ENCODE measurements at regions not wholly inside any gene's neighbourhood (a gene's known extent, or its start where the extent isn't known, plus 50 kb on each side); places are given as distances from the start of the nearest gene placed in this dataset.

GRCh38 chr2:58354230-58354629 is 113.1 kb upstream of the FANCL start (continued):
- TF ChIP-seq POLR2AphosphoS5 (IDR thresholded peaks at IDR 0.05; ENCODE audit: low read length) (no peak), RCOR1 (conservative IDR thresholded peaks at IDR 0.05; ENCODE audit: low read depth, low read length) (no peak), BACH1 (IDR thresholded peaks at IDR 0.05; ENCODE audit: borderline replicate concordance) (no peak), STAT3 (IDR thresholded peaks at IDR 0.05; ENCODE audit: low read depth, low read length) (no peak)

- BruUV-seq (replicated peaks) = no TSS peak
- H2AFZ ChIP-seq (ENCODE audit: control insufficient read depth, low read depth, low read length) = no peak overlapping the region
- in situ Hi-C loops (cut with MboI) = loop anchor here (5.0 kb wide), 1 partner anchor 443 kb away; no protein-coding TSS in a partner anchor
- H3K9me3 ChIP-seq (replicated peaks; ENCODE audit: control insufficient read depth, insufficient read depth, low read length) = no peaks in the 10 kb centered on the region
- ChIA-PET CTCF (no interaction called here), POLR2A (no interaction called here), RAD21 (ENCODE audit: unreplicated experiment) (no interaction called here), SMC1A (ENCODE audit: uncharacterized antibody, unreplicated experiment) (interaction anchor here (1.1 kb wide), 1 partner anchor 21 kb away, joined by 3 read pairs; no protein-coding TSS in a partner anchor)
- 0% methylated on average over 2 of the region's 2 CpGs for WGBS (ENCODE audit: insufficient coverage, insufficient replicate concordance, low lambda C conversion rate, missing lambda C conversion rate)
- H3K4me2 ChIP-seq (ENCODE audit: control insufficient read depth, insufficient read depth) = peak overlapping the region; percentile 13; the same call in 1 of the 2 replicates
- no peak overlapping the region for H3K27ac ChIP-seq (ENCODE audit: control insufficient read depth, insufficient read depth)
- DNase-seq (ENCODE audit: low read depth, low spot score) = peak; percentile 21
- no peaks in the 10 kb centered on the region for H3K4me1 ChIP-seq (ENCODE audit: control insufficient read depth, insufficient read depth, low read length)
- intact Hi-C loops (cut with micrococcal nuclease; ENCODE audit: unreplicated experiment) = loop anchor here (10.0 kb wide), 1 partner anchor 596 kb away; no protein-coding TSS in a partner anchor
- H4K20me1 ChIP-seq (ENCODE audit: control insufficient read depth, insufficient read depth) = no peaks in the 10 kb centered on the region
- H3K9ac ChIP-seq (ENCODE audit: control insufficient read depth, insufficient read depth, low read length) = no peak overlapping the region
- no peak overlapping the region for H3K4me3 ChIP-seq
- peaks cover 0 to 3% of the 10 kb centered on the region in 2 experiments; a peak in 1 of 4 replicates for H3K27me3 ChIP-seq (replicated peaks in 1 of 2; ENCODE audit: control insufficient read depth in 2 of 2, insufficient read depth in 2 of 2, low read length in 1 of 2)
- no peaks in the 10 kb centered on the region for H3K36me3 ChIP-seq (ENCODE audit: control insufficient read depth in 2 of 2, insufficient read depth in 2 of 2, low read length in 1 of 2)
- FAIRE-seq = peak; percentile 87
- ATAC-seq = peak; percentile 97
- H3K79me2 ChIP-seq (ENCODE audit: control insufficient read depth, insufficient read depth, low read length) = no peaks in the 10 kb centered on the region
- no peak for TF ChIP-seq HDGF (IDR thresholded peaks at IDR 0.05)
- no peak for TF ChIP-seq KAT2A (conservative IDR thresholded peaks at IDR 0.05; ENCODE audit: control insufficient read depth, low read depth, low read length)
- no peak for TF ChIP-seq NRF1 (conservative IDR thresholded peaks at IDR 0.05; ENCODE audit: low read depth, low read length)
- no peak for TF ChIP-seq CHD1 (IDR thresholded peaks at IDR 0.05; ENCODE audit: low read depth, low read length)
- no peak for TF ChIP-seq PAX8 (IDR thresholded peaks at IDR 0.05)
- TF ChIP-seq RAD51 (IDR thresholded peaks at IDR 0.05) = no peak
- peak; percentile 65; the same call in 1 of the 2 replicates for TF ChIP-seq PAX5 (IDR thresholded peaks at IDR 0.05; ENCODE audit: borderline replicate concordance, low read depth, low read length)
- TF ChIP-seq TCF12 (IDR thresholded peaks at IDR 0.05; ENCODE audit: low read depth, low read length) = no peak
- TF ChIP-seq ZNF687 (IDR thresholded peaks at IDR 0.05) = no peak
- TF ChIP-seq HSF1 (IDR thresholded peaks at IDR 0.05; ENCODE audit: low read depth, low read length) = no peak
- peak in 1 of 2 experiments; percentile 70; a peak in 1 of 4 replicates for TF ChIP-seq CEBPB (IDR thresholded peaks at IDR 0.05; ENCODE audit: borderline replicate concordance in 1 of 2, low read depth in 2 of 2, low read length in 2 of 2)
- no peak for TF ChIP-seq CHD2 (IDR thresholded peaks at IDR 0.05; ENCODE audit: borderline replicate concordance, low read depth, low read length)
- TF ChIP-seq ZNF622 (IDR thresholded peaks at IDR 0.05) = no peak
- TF ChIP-seq NBN (IDR thresholded peaks at IDR 0.05) = no peak
- TF ChIP-seq CHD4 (IDR thresholded peaks at IDR 0.05) = no peak
- TF ChIP-seq ZNF207 (IDR thresholded peaks at IDR 0.05; ENCODE audit: borderline replicate concordance) = no peak
- peak; percentile 53; the same call in 1 of the 2 replicates for TF ChIP-seq GABPA (IDR thresholded peaks at IDR 0.05; ENCODE audit: low read depth)
These were observed 109.4 kb upstream of the FANCL start for GRCh38 chr2:58350484-58350883.

All from GM12878 (cell line).